SK-N-MC (cell line): ENCODE measurements at regions not wholly inside any gene's neighbourhood (a gene's known extent, or its start where the extent isn't known, plus 50 kb on each side); places are given as distances from the start of the nearest gene placed in this dataset.

Experiments
- EZH2 ChIP-seq: fragments of 200-600 bp; sonication (generic); IDR thresholded peaks from one replicate; pipeline ENCODE4 v1.6.1; 2017; ENCODE audit warnings: antibody characterized with exemption
- POLR2AphosphoS5 ChIP-seq: IDR thresholded peaks from 2 replicates; pipeline ENCODE4 v1.6.1; 2012; ENCODE audit warnings: mild to moderate bottlenecking, low read depth, low read length, borderline replicate concordance

DNA sequence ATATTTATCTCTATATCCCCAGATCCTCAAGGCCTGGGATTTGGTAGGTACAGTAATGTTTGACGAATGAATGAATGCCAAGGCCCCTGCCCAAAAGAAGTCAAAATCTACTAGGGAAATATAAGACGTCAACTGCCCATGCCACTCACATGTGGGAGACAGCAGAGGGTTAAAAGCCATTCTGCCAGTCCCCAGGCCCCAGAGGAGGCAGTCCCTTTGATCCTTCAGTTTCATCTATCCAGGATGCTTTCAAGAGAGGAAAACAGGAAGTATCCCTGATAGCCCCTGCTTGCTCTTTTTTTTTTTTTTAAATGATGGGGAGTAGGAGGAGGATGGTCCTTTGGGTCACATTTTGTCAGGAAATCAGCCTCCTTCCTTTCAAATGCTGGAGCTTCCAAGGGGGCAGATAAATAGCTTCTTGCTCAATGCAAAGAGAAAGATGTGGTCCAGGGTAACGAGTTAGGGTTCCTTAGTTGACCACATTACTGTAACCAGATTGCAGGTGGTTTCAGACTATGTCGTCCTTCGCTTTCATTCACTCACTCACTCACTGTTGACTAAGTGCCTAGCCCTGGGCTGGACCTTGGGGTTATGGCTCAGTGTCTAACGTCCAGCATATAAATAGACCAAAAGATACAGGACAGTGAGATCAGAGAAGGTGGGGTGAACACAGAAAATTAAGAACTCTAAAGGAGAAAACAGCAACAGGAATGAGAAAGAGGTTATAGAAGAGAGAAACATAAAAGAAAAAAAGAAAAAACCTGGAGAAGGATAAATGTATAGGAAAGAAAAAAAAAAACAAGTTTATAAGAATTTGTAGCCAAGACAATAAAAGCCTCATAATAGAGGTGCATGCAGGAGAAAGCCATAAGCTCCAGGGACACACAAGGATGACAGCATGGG lies 64.6 kb upstream of the PIM1 start:
- no peak for TF ChIP-seq EZH2
- TF ChIP-seq POLR2AphosphoS5: no peak
